ENCODE measurements at regions not wholly inside any gene's neighbourhood (a gene's known extent, or its start where the extent isn't known, plus 50 kb on each side); places are given as distances from the start of the nearest gene placed in this dataset.

GRCh38 chr9:129405827-129406213 lies 215.1 kb downstream of the C9orf50 start:
- DNase-seq = no peak
- H3F3A ChIP-seq (ENCODE audit: insufficient read depth) = no peaks in the 10 kb centered on the region
- in situ Hi-C loops (cut with MboI) = no loop called here
- H3K9me2 ChIP-seq (ENCODE audit: insufficient read depth) = no peaks in the 10 kb centered on the region
- H3K4me2 ChIP-seq (ENCODE audit: unreplicated experiment) = no peak overlapping the region
- no peak overlapping the region for H3K4me3 ChIP-seq
- H2AFZ ChIP-seq = no peak overlapping the region
- H3K27ac ChIP-seq = no peak overlapping the region
- WGBS, 2 experiments (ENCODE audit: low coverage in 1 of 2, low lambda C conversion rate in 2 of 2, missing lambda C conversion rate in 2 of 2) = 84 to 87% methylated on average over 6 of the region's 6 CpGs
- no peak overlapping the region for H3K9ac ChIP-seq
- TF ChIP-seq EZH2 (IDR thresholded peaks at IDR 0.05; ENCODE audit: insufficient read depth, poor library complexity, severe bottlenecking) (no peak), EZH2phosphoT487 (IDR thresholded peaks at IDR 0.05; ENCODE audit: insufficient read depth, low read depth) (no peak)
- H3K4me1 ChIP-seq (ENCODE audit: insufficient read depth) = no peaks in the 10 kb centered on the region
- no peaks in the 10 kb centered on the region for H3K27me3 ChIP-seq (replicated peaks; ENCODE audit: insufficient read depth)
- H3K36me3 ChIP-seq (ENCODE audit: low read depth) = no peaks in the 10 kb centered on the region
- H4K20me1 ChIP-seq (ENCODE audit: insufficient read depth) = no peaks in the 10 kb centered on the region
- H3K9me3 ChIP-seq (ENCODE audit: low read depth) = no peaks in the 10 kb centered on the region
- H3K79me2 ChIP-seq (ENCODE audit: insufficient read depth) = no peaks in the 10 kb centered on the region

GRCh38 chr9:129405089-129405826 lies 215.6 kb downstream of the C9orf50 start:
- Histone ChIP-seq H3K9me2 (ENCODE audit: insufficient read depth) (no peaks in the 10 kb centered on the region), H3K4me1 (ENCODE audit: insufficient read depth) (no peaks in the 10 kb centered on the region), H3K9me3 (ENCODE audit: low read depth) (no peaks in the 10 kb centered on the region), H3K79me2 (ENCODE audit: insufficient read depth) (no peaks in the 10 kb centered on the region), H2AFZ (no peak overlapping the region), H4K20me1 (ENCODE audit: insufficient read depth) (no peaks in the 10 kb centered on the region), H3K4me2 (ENCODE audit: unreplicated experiment) (no peak overlapping the region), H3F3A (ENCODE audit: insufficient read depth) (no peaks in the 10 kb centered on the region), H3K4me3 (no peak overlapping the region), H3K36me3 (ENCODE audit: low read depth) (no peaks in the 10 kb centered on the region), H3K27me3 (replicated peaks; ENCODE audit: insufficient read depth) (no peaks in the 10 kb centered on the region), H3K9ac (no peak overlapping the region), H3K27ac (no peak overlapping the region)
- DNase-seq = peak; percentile 55
- 54 to 60% methylated on average over 11 to 13 of the region's 13 CpGs for WGBS, 2 experiments (ENCODE audit: low coverage in 1 of 2, low lambda C conversion rate in 2 of 2, missing lambda C conversion rate in 2 of 2)
- TF ChIP-seq EZH2 (IDR thresholded peaks at IDR 0.05; ENCODE audit: insufficient read depth, poor library complexity, severe bottlenecking) (no peak), EZH2phosphoT487 (IDR thresholded peaks at IDR 0.05; ENCODE audit: insufficient read depth, low read depth) (no peak)
- in situ Hi-C loops (cut with MboI) = no loop called here

GRCh38 chr9:129404621-129405020 lies 216.3 kb downstream of the C9orf50 start:
- H3K79me2 ChIP-seq (ENCODE audit: insufficient read depth) = no peaks in the 10 kb centered on the region
- H3K4me1 ChIP-seq (ENCODE audit: insufficient read depth) = no peaks in the 10 kb centered on the region
- no peaks in the 10 kb centered on the region for H3K27me3 ChIP-seq (replicated peaks; ENCODE audit: insufficient read depth)
- no peaks in the 10 kb centered on the region for H4K20me1 ChIP-seq (ENCODE audit: insufficient read depth)
- no peaks in the 10 kb centered on the region for H3F3A ChIP-seq (ENCODE audit: insufficient read depth)
- no peak overlapping the region for H3K27ac ChIP-seq
- H3K4me2 ChIP-seq (ENCODE audit: unreplicated experiment) = no peak overlapping the region
- H3K4me3 ChIP-seq = no peak overlapping the region
- H3K36me3 ChIP-seq (ENCODE audit: low read depth) = no peaks in the 10 kb centered on the region
- DNase-seq = no peak
- H3K9ac ChIP-seq = no peak overlapping the region
- in situ Hi-C loops (cut with MboI) = no loop called here
- 68 to 80% methylated on average over 2 to 8 of the region's 8 CpGs for WGBS, 2 experiments (ENCODE audit: low coverage in 1 of 2, low lambda C conversion rate in 2 of 2, missing lambda C conversion rate in 2 of 2)
- H3K9me2 ChIP-seq (ENCODE audit: insufficient read depth) = no peaks in the 10 kb centered on the region
- no peak for TF ChIP-seq EZH2phosphoT487 (IDR thresholded peaks at IDR 0.05; ENCODE audit: insufficient read depth, low read depth)
- TF ChIP-seq EZH2 (IDR thresholded peaks at IDR 0.05; ENCODE audit: insufficient read depth, poor library complexity, severe bottlenecking) = no peak
- no peak overlapping the region for H2AFZ ChIP-seq
- no peaks in the 10 kb centered on the region for H3K9me3 ChIP-seq (ENCODE audit: low read depth)

GRCh38 chr9:129403779-129404620 lies 216.9 kb downstream of the C9orf50 start:
- whole genome bisulfite sequencing, 2 experiments (ENCODE audit: low coverage in 1 of 2, low lambda C conversion rate in 2 of 2, missing lambda C conversion rate in 2 of 2) = 87 to 89% methylated on average over 8 to 9 of the region's 10 CpGs
- Histone ChIP-seq H2AFZ (no peak overlapping the region), H3K4me2 (ENCODE audit: unreplicated experiment) (no peak overlapping the region), H4K20me1 (ENCODE audit: insufficient read depth) (no peaks in the 10 kb centered on the region), H3K9ac (no peak overlapping the region), H3K9me2 (ENCODE audit: insufficient read depth) (no peaks in the 10 kb centered on the region), H3K4me1 (ENCODE audit: insufficient read depth) (no peaks in the 10 kb centered on the region), H3F3A (ENCODE audit: insufficient read depth) (no peaks in the 10 kb centered on the region), H3K4me3 (no peak overlapping the region), H3K27me3 (replicated peaks; ENCODE audit: insufficient read depth) (no peaks in the 10 kb centered on the region), H3K36me3 (ENCODE audit: low read depth) (no peaks in the 10 kb centered on the region), H3K79me2 (ENCODE audit: insufficient read depth) (no peaks in the 10 kb centered on the region), H3K27ac (no peak overlapping the region), H3K9me3 (ENCODE audit: low read depth) (no peaks in the 10 kb centered on the region)
- in situ Hi-C loops (cut with MboI) = no loop called here
- DNase-seq = no peak
- TF ChIP-seq EZH2 (IDR thresholded peaks at IDR 0.05; ENCODE audit: insufficient read depth, poor library complexity, severe bottlenecking) (no peak), EZH2phosphoT487 (IDR thresholded peaks at IDR 0.05; ENCODE audit: insufficient read depth, low read depth) (no peak)

Data from GM23248 (cell line).